ENCODE measurements at regions not wholly inside any gene's neighbourhood (a gene's known extent, or its start where the extent isn't known, plus 50 kb on each side); places are given as distances from the start of the nearest gene placed in this dataset.

GRCh38 chr6:169898788-169899480 lies 147.5 kb downstream of the ERMARD start:
- no peak for DNase-seq

GRCh38 chr6:169897601-169898358 lies 146.4 kb downstream of the ERMARD start:
- no peak for DNase-seq

DNA sequence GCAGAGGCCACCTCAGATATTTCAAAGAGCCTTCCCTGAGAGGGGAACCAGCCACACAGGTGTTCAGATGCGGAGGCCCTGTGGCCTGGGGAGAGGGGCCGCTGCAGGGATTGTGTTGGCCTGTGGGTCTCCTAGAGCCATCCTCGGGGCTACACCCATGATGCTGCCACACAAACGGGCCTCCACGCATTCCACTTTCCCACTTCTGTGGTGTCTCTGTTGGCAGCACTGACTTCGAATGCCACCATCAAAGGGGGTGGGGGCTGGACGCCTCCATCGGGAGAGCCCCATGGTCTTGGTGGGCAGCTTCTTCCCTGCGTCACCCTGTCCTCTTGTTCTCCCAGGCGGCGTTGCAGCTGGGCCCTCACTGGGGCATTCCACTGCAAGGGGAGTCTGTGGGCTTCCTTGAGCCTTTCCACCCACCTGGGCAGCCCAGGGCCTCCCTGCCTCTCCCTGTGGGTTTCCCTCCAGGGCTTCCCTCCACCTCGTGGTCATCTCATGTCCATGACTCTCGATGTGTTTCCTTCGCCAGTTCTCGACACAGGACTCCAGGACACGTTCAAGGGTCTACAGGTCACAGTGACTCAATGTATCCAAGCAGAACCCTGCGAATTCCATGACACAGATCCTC lies 145.5 kb downstream of the ERMARD start:
- no peak for DNase-seq

GRCh38 chr6:169895926-169896761 lies 144.7 kb downstream of the ERMARD start:
- DNase-seq = no peak

DNA sequence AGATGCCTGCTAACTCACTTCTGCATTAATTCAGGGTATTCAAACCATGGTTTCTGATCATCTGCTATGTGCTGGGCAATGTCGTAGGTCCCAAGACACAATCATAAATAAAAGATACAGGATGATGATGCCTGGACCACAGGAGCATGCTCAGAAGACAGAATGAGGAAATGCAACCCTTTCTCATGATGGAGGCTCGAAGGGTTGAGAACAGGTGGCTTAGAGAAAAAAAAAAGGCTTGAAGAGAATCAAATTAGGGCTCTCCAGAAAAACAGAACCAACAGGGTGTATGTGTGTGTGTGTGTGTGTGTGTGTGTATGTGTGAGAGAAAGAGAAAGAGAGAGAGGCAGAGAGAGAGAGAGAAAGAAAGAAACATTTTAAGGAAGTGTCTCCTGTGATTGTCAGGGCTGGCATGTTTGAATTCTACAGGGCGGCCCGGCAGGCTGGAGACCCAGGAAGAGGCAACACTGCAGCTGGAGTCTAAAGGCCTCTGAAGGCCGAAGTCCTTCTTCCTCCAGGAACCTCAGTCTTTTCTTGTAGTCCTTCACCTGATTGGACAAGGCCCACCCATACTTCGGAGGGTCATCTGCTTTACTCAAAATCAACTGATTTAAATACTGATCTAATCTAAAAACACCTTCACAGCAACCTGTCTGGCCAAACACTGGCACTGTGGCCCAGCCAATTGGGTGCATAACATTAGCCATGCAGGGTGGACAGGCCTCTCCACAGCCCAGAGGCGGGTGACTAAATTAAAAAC lies 143.8 kb downstream of the ERMARD start:
- DNase-seq = no peak

DNA sequence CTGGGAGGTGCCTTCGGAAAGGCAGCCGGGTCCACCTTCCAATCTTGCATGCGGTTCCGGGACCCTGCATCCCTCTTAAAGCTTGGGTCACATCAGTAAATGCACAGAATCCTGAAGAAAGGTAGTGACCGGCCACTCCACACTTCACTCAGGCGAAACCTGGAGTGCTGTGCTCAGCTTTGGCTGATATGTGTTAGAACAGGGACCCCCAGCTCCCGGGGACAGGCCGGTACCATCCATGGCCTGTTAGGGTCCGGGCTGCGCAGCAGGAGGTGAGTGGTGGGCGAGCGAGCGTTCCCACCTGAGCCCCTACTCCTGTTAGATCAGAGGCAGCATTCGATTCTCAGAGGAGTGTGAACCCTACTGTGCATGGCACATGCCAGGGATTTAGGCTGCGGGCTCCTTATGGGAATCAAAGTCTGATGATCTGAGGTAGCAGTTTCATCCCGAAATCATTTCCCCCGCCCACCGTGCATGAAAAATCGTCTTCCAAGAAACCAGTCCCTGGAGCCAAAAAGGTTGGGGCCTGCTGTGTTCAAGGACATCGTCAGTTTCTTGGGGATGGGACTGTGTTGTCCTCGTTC lies 143.0 kb downstream of the ERMARD start:
- DNase-seq = no peak

GRCh38 chr6:169893624-169894023 lies 142.2 kb downstream of the ERMARD start:
- DNase-seq = no peak

DNA sequence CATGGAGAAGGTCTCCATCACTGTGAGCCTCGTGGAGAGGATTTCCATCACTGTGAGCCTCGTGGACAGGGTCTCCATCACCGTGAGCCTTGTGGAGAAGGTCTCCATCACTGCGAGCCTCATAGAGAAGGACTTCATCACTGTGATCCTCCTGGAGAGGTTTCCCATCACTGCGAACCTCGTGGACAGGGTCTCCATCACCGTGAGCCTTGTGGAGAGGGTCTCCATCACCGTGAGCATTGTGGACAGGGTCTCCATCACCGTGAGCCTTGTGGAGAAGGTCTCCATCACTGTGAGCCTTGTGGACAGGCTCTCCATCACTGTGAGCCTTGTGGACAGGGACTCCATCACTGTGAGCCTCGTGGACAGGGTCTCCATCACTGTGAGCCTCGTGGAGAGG lies 140.4 kb downstream of the ERMARD start:
- no peak for DNase-seq

DNA sequence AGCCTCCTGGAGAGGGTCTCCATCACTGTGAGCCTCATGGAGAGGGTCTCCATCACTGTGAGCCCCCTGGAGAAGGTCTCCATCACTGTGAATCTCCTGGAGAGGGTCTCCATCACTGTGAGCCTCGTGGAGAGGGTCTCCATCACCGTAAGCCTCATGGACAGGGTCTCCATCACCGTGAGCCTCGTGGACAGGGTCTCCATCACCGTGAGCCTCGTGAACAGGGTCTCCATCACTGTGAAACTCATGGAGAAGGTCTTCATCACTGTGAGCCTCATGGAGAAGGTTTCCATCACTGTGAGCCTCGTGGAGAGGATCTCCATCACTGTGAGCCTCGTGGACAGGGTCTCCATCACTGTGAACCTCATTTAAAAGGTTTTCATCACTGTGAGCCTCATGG lies 140.0 kb downstream of the ERMARD start:
- no peak for DNase-seq

- DNase-seq = no peak
Measured at GRCh38 chr6:169890901-169891300, 139.5 kb downstream of the ERMARD start.

DNA sequence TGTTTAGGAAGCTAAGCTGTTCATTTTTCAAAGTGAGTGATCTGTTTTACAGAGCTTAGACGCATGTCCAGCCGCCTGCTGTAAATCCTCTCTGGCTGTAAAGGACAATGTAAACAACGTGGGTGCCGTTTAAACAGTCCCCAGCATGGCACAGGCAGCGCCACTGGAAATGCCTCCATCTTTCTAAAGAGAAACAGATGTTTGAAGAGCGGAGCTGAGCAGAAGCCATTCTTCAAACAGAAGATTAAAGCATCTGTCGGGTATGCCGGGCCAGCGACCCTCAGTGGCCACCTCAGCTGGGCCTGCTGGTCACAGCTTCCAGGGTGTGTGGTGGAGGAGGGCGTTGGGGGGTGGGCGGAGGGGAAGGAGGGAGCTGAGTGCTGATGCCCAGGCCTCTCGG lies 138.6 kb downstream of the ERMARD start:
- DNase-seq = no peak

DNA sequence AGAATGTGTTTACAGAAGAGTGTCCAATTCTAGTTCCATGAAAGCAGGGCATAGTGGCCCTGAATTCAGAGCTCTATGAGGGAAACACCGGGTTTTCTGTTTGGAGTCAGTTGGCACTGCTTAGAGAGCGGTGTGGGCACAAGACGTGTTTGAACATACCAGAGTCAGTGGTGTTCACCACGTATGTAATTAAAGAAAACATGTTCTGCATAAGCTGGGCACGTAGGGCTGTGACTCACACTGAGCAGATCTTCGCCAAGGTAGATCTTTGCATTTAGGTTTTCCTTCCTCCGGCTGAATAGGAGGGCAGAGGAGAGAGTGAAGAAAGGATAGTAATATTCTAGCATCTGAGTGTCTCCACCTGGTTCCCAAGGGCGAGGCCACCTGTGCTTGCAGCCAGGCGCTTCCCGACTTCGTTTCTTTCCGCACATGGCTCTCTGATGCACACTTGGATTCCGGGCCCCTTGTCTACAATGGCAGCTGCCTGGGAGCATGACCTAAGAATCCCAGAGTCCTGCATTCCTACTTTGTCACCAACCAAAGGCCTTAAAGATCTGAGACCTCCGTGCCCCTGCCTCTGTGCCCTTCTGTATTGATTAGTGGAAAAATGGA lies 136.2 kb downstream of the ERMARD start:
- DNase-seq = no peak

DNA sequence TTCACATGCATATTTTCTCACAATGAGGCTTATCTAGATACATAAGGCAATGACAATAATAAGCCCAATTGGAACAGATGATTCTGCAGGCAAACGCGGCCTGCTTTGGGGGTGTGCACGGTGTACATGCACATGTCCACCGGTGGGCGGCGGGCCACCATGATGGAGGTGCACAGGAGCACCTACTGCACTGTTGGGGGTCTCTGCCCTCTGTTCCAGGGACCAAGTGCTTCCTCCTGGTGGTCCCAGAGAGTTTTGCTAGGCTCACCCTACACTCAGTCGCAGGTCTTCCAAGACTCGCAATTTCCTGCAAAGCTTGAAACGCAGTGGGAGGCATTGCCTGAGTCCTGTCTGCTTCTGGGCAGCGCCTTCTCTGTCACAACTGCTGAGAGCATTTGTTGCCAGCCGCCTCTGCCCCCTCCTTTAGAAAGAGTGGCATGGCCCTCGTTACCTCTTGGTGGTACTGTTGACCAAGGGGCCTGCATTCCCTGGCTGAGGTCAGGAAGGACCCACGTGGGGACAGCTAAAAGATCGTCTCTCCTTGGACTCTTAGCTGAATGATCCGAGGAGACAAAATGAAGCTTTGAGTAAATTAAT lies 135.3 kb downstream of the ERMARD start:
- DNase-seq = no peak

- DNase-seq = no peak
Measured at GRCh38 chr6:169885831-169886230, 134.4 kb downstream of the ERMARD start.

GRCh38 chr6:169885131-169885530 lies 133.7 kb downstream of the ERMARD start:
- DNase-seq = no peak

DNA sequence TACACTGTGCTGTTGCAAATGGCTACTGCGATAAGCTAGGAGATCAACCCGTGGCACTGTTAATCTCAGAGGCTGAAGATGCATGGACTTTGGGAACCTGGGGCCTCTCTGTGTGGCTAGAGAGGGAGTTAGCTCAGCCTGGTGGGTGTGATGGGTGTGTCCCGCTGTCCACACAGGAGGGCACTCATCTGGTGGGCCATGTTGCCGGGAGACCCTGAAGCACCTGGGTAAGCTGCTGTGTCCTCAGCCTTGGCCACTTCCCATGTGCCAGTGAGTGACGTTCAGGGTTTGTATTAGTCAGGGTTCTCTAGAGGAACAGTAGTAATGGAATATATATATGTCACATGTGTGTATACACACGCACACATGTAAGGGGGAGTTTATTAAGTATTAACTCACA lies 132.7 kb downstream of the ERMARD start:
- DNase-seq = no peak

DNA sequence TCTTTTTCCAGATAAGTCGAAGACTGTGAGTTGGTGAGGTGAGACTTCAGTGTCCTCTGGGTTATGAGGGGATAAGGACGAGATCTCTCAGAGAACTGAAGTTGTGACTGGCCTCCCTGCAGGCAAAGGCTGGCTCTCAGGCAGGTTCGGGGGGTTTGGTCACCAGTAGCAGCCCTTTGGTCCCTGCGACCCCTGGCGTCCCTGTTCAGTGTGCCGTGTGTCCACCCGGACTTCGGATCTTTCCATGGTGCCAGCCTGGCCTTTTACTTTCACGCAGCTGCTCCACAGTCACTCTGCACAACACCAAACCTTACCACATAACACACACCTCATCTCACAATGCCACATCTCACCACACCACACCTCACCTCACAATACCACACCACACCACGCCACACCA lies 131.9 kb downstream of the ERMARD start:
- no peak for DNase-seq

- no peak for DNase-seq
Measured at GRCh38 chr6:169881976-169882375, 130.6 kb downstream of the ERMARD start.

GRCh38 chr6:169881398-169881797 lies 130.0 kb downstream of the ERMARD start:
- no peak for DNase-seq

GRCh38 chr6:169880516-169880915 lies 129.1 kb downstream of the ERMARD start:
- DNase-seq = no peak

GRCh38 chr6:169869301-169869700 lies 117.9 kb downstream of the ERMARD start:
- no peak for DNase-seq

All from stimulated activated naive CD4-positive, alpha-beta T cell (primary cell).